ENCODE measurements at regions not wholly inside any gene's neighbourhood (a gene's known extent, or its start where the extent isn't known, plus 50 kb on each side); places are given as distances from the start of the nearest gene placed in this dataset.

- TF ChIP-seq CTCF (IDR thresholded peaks at IDR 0.05; ENCODE audit: insufficient read depth, low read length, poor library complexity, severe bottlenecking), result no peak
- no peak for TF ChIP-seq EZH2phosphoT487 (conservative IDR thresholded peaks at IDR 0.05; ENCODE audit: low read length)
Measured at GRCh38 chr12:34208331-34209258, 186.3 kb downstream of the ALG10 start.
